GM20431 (cell line): ENCODE measurements at regions not wholly inside any gene's neighbourhood (a gene's known extent, or its start where the extent isn't known, plus 50 kb on each side); places are given as distances from the start of the nearest gene placed in this dataset.

Experiments
- in situ Hi-C: fragments of 300-500 bp; cut with MseI, MboI; formaldehyde crosslinking; loops from one replicate; pipeline ENCODE4 v1.15.0; 2020; ENCODE audit warnings: low sequenced_read_pairs; ENCODE audit not compliant: unreplicated experiment

GRCh38 chr3:99394831-99395778 lies 243.3 kb upstream of the COL8A1 start:
- in situ Hi-C loops = no loop called here

GRCh38 chr3:99393961-99394360 lies 244.4 kb upstream of the COL8A1 start:
- in situ Hi-C loops = no loop called here

GRCh38 chr3:99388780-99389179 lies 249.6 kb upstream of the COL8A1 start:
- in situ Hi-C loops = no loop called here

GRCh38 chr3:99384596-99384995 lies 253.8 kb upstream of the COL8A1 start:
- in situ Hi-C loops = no loop called here

GRCh38 chr3:99376926-99377325 lies 261.5 kb upstream of the COL8A1 start:
- in situ Hi-C loops = no loop called here

GRCh38 chr3:99373846-99374210 lies 264.6 kb upstream of the COL8A1 start:
- in situ Hi-C loops = no loop called here

GRCh38 chr3:99373088-99373845 lies 265.1 kb upstream of the COL8A1 start:
- in situ Hi-C loops = no loop called here

- in situ Hi-C loops = no loop called here
Measured at GRCh38 chr3:99366663-99367429, 271.5 kb upstream of the COL8A1 start.

- in situ Hi-C loops = no loop called here
Measured at GRCh38 chr3:99365979-99366378, 272.4 kb upstream of the COL8A1 start.

GRCh38 chr3:99365396-99365795 lies 273.0 kb upstream of the COL8A1 start:
- in situ Hi-C loops = no loop called here

- in situ Hi-C loops = no loop called here
Measured at GRCh38 chr3:99357131-99357530, 281.3 kb upstream of the COL8A1 start.

GRCh38 chr3:99356696-99357095 lies 281.7 kb upstream of the COL8A1 start:
- in situ Hi-C loops = no loop called here

- in situ Hi-C loops = no loop called here
Measured at GRCh38 chr3:99355465-99355864, 282.9 kb upstream of the COL8A1 start.

GRCh38 chr3:99352811-99353210 lies 285.6 kb upstream of the COL8A1 start:
- in situ Hi-C loops = no loop called here

GRCh38 chr3:99351122-99351521 lies 287.3 kb upstream of the COL8A1 start:
- in situ Hi-C loops = no loop called here

- in situ Hi-C loops = no loop called here
Measured at GRCh38 chr3:99348451-99348850, 289.9 kb upstream of the COL8A1 start.

GRCh38 chr3:99344216-99344615 lies 294.2 kb upstream of the COL8A1 start:
- in situ Hi-C loops = no loop called here

- in situ Hi-C loops = no loop called here
Measured at GRCh38 chr3:99342383-99342782, 296.0 kb upstream of the COL8A1 start.

GRCh38 chr3:99339222-99339621 lies 299.2 kb upstream of the COL8A1 start:
- in situ Hi-C loops = no loop called here

GRCh38 chr3:99332718-99333117 lies 305.7 kb upstream of the COL8A1 start:
- in situ Hi-C loops = no loop called here

- in situ Hi-C loops = no loop called here
Measured at GRCh38 chr3:99332276-99332675, 306.1 kb upstream of the COL8A1 start.
